ENCODE measurements at regions not wholly inside any gene's neighbourhood (a gene's known extent, or its start where the extent isn't known, plus 50 kb on each side); places are given as distances from the start of the nearest gene placed in this dataset.

- TF ChIP-seq CTCF (IDR thresholded peaks at IDR 0.05; ENCODE audit: insufficient read depth, low read depth, low read length): no peak
- no peak for DNase-seq (ENCODE audit: low read depth)
These were observed 816.2 kb upstream of the LUZP2 start for GRCh38 chr11:23680488-23681230.

GRCh38 chr11:23684701-23685100 is 812.2 kb upstream of the LUZP2 start:
- no peak for DNase-seq (ENCODE audit: low read depth)
- H3K4me3 ChIP-seq (ENCODE audit: low read depth, low read length): no peak overlapping the region
- no peak for TF ChIP-seq CTCF (IDR thresholded peaks at IDR 0.05; ENCODE audit: insufficient read depth, low read depth, low read length)

More at GRCh38 chr11:23680488-23681230, 816.2 kb upstream of the LUZP2 start:
- no peak overlapping the region for H3K4me3 ChIP-seq (ENCODE audit: low read depth, low read length)

GRCh38 chr11:23687991-23688390 is 808.9 kb upstream of the LUZP2 start:
- TF ChIP-seq CTCF (IDR thresholded peaks at IDR 0.05; ENCODE audit: insufficient read depth, low read depth, low read length): no peak
- no peak overlapping the region for H3K4me3 ChIP-seq (ENCODE audit: low read depth, low read length)
- DNase-seq (ENCODE audit: low read depth): no peak

GRCh38 chr11:23688411-23688810 is 808.4 kb upstream of the LUZP2 start:
- no peak overlapping the region for H3K4me3 ChIP-seq (ENCODE audit: low read depth, low read length)
- no peak for TF ChIP-seq CTCF (IDR thresholded peaks at IDR 0.05; ENCODE audit: insufficient read depth, low read depth, low read length)

GRCh38 chr11:23688835-23689234 is 808.0 kb upstream of the LUZP2 start:
- no peak overlapping the region for H3K4me3 ChIP-seq (ENCODE audit: low read depth, low read length)
- TF ChIP-seq CTCF (IDR thresholded peaks at IDR 0.05; ENCODE audit: insufficient read depth, low read depth, low read length): no peak
- peak; percentile 26 for DNase-seq (ENCODE audit: low read depth)

More at GRCh38 chr11:23688411-23688810, 808.4 kb upstream of the LUZP2 start:
- no peak for DNase-seq (ENCODE audit: low read depth)

GRCh38 chr11:23696688-23697415 is 800.0 kb upstream of the LUZP2 start:
- H3K4me3 ChIP-seq (ENCODE audit: low read depth, low read length): no peak overlapping the region
- TF ChIP-seq CTCF (IDR thresholded peaks at IDR 0.05; ENCODE audit: insufficient read depth, low read depth, low read length): no peak
- no peak for DNase-seq (ENCODE audit: low read depth)
